Astrocyte (in vitro differentiated cells and primary cell): ENCODE measurements at regions not wholly inside any gene's neighbourhood (a gene's known extent, or its start where the extent isn't known, plus 50 kb on each side); places are given as distances from the start of the nearest gene placed in this dataset.

Experiments
- DNase-seq: peaks from one replicate; pipeline ENCODE4 v3.0.0-alpha.2; 2010; ENCODE audit warnings: low read depth
- FAIRE-seq: peaks from 2 replicates; lab custom pipeline; 2011; peaks lifted over from hg19 to GRCh38; lab: Jason Lieb, UNC
- H2AFZ ChIP-seq: 2 replicates; pipeline ENCODE4 v1.6.0; 2012; ENCODE audit warnings: low read depth, low read length, inconsistent platforms
- H3K27ac ChIP-seq: 2 replicates; pipeline ENCODE4 v1.5.1; 2011; ENCODE audit warnings: low read depth, low read length, inconsistent platforms
- H3K27me3 ChIP-seq: 2 replicates; pipeline ENCODE4 v1.6.0; 2011; ENCODE audit warnings: low read length, inconsistent platforms; ENCODE audit not compliant: insufficient read depth
- H3K36me3 ChIP-seq: 2 replicates; pipeline ENCODE4 v1.5.1; 2011; ENCODE audit warnings: low read length, inconsistent platforms; ENCODE audit not compliant: insufficient read depth
- H3K4me1 ChIP-seq: 2 replicates; pipeline ENCODE4 v1.5.1; 2011; ENCODE audit warnings: low read length, inconsistent platforms; ENCODE audit not compliant: insufficient read depth
- H3K4me2 ChIP-seq: 2 replicates; pipeline ENCODE4 v1.6.0; 2012; ENCODE audit warnings: low read length, inconsistent platforms
- H3K4me3 ChIP-seq: 2 replicates; pipeline ENCODE4 v1.5.1; 2011; ENCODE audit warnings: low read depth, mild to moderate bottlenecking, low read length, inconsistent platforms; ENCODE audit not compliant: insufficient read depth
- H3K79me2 ChIP-seq: 2 replicates; pipeline ENCODE4 v1.6.0; 2012; ENCODE audit warnings: mild to moderate bottlenecking, low read length, inconsistent platforms; ENCODE audit not compliant: insufficient read depth
- H3K9ac ChIP-seq: 2 replicates; pipeline ENCODE4 v1.6.0; 2012; ENCODE audit warnings: mild to moderate bottlenecking, low read length, inconsistent platforms
- H3K9me3 ChIP-seq: 2 replicates; pipeline ENCODE4 v1.5.1; 2012; ENCODE audit warnings: low read depth, mild to moderate bottlenecking, low read length, inconsistent platforms; ENCODE audit not compliant: insufficient read depth
- H4K20me1 ChIP-seq: 2 replicates; pipeline ENCODE4 v1.6.0; 2012; ENCODE audit warnings: low read length, inconsistent platforms; ENCODE audit not compliant: insufficient read depth
- H3K27ac Mint-ChIP-seq: one replicate; pipeline ENCODE4 v1.8.0; 2021; ENCODE audit warnings: mild to moderate bottlenecking, mixed read lengths; ENCODE audit not compliant: unreplicated experiment
- H3K27me3 Mint-ChIP-seq: one replicate; pipeline ENCODE4 v1.8.0; 2021; ENCODE audit warnings: low read depth, mixed read lengths; ENCODE audit not compliant: unreplicated experiment
- H3K36me3 Mint-ChIP-seq: one replicate; pipeline ENCODE4 v1.8.0; 2021; ENCODE audit warnings: low read depth, mixed read lengths; ENCODE audit not compliant: unreplicated experiment
- H3K4me1 Mint-ChIP-seq: one replicate; pipeline ENCODE4 v1.8.0; 2021; ENCODE audit warnings: low read depth, mixed read lengths; ENCODE audit not compliant: unreplicated experiment
- H3K4me3 Mint-ChIP-seq: one replicate; pipeline ENCODE4 v1.8.0; 2021; ENCODE audit warnings: mild to moderate bottlenecking, moderate library complexity, mixed read lengths; ENCODE audit not compliant: unreplicated experiment
- H3K9me3 Mint-ChIP-seq: one replicate; pipeline ENCODE4 v1.8.0; 2021; ENCODE audit warnings: mild to moderate bottlenecking, mixed read lengths; ENCODE audit not compliant: unreplicated experiment
- EZH2 ChIP-seq: IDR thresholded peaks from 2 replicates; pipeline ENCODE4 v1.6.1; 2012; ENCODE audit warnings: mild to moderate bottlenecking, low read length, inconsistent platforms; ENCODE audit not compliant: insufficient read depth
- TF ChIP-seq, protein P1 (sequence below): IDR thresholded peaks from 2 replicates; pipeline ENCODE4 v1.5.1; 2011; ENCODE audit warnings: low read depth, mild to moderate bottlenecking, inconsistent platforms, low read length, moderate library complexity; ENCODE audit not compliant: insufficient read depth

DNA sequence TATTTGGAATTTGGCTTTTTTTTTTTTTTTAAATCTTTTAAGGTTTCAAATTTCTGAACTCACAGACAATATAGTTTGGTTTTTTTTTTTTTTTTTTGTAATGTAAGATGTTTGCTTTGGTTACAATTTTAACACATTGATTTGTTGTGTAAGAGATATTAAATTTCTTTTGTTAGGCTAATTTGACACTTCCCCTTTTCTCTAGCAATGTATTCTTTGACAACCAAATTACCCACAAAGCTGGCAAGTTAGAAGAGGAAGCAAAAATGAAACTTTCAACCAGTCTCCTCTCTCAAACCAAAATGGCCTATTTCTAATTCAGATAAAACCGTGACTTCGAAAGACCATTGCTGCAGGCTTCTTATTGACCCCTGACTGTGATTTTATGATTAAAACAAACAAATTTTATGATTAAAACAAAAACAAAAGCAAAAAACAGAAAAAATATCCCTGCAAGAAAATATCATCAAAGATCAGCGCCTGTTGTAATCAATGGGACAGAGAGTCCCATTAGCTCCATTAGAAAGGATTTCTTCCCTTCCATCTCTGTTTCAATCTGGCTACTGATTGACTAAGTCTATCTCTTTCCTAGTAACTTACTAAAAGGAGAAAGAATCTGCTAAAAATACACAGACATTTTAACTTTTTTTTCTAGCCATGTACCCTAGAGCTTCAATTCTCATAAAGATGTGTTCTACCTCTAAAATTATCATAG is 489.2 kb downstream of the MDFIC start:
- Histone ChIP-seq H3K36me3 (no peaks in the 10 kb centered on the region), H3K27me3 (no peaks in the 10 kb centered on the region), H3K4me1 (no peaks in the 10 kb centered on the region), H3K4me3 (no peak overlapping the region), H3K9ac (no peak overlapping the region), H3K27ac (no peak overlapping the region), H2AFZ (no peak overlapping the region), H3K79me2 (no peaks in the 10 kb centered on the region), H3K9me3 (no peaks in the 10 kb centered on the region), H3K4me2 (no peak overlapping the region), H4K20me1 (no peaks in the 10 kb centered on the region)
- DNase-seq (no peak), FAIRE-seq (no peak)
- no peak overlapping the region for H3K4me3 Mint-ChIP-seq
- no peaks in the 10 kb centered on the region for H3K27me3 Mint-ChIP-seq
- TF ChIP-seq EZH2 = no peak
- TF ChIP-seq, protein P1, sequence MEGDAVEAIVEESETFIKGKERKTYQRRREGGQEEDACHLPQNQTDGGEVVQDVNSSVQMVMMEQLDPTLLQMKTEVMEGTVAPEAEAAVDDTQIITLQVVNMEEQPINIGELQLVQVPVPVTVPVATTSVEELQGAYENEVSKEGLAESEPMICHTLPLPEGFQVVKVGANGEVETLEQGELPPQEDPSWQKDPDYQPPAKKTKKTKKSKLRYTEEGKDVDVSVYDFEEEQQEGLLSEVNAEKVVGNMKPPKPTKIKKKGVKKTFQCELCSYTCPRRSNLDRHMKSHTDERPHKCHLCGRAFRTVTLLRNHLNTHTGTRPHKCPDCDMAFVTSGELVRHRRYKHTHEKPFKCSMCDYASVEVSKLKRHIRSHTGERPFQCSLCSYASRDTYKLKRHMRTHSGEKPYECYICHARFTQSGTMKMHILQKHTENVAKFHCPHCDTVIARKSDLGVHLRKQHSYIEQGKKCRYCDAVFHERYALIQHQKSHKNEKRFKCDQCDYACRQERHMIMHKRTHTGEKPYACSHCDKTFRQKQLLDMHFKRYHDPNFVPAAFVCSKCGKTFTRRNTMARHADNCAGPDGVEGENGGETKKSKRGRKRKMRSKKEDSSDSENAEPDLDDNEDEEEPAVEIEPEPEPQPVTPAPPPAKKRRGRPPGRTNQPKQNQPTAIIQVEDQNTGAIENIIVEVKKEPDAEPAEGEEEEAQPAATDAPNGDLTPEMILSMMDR = no peak
- no peak overlapping the region for H3K27ac Mint-ChIP-seq
- H3K9me3 Mint-ChIP-seq = no peaks in the 10 kb centered on the region
- no peaks in the 10 kb centered on the region for H3K4me1 Mint-ChIP-seq
- H3K36me3 Mint-ChIP-seq = no peaks in the 10 kb centered on the region

DNA sequence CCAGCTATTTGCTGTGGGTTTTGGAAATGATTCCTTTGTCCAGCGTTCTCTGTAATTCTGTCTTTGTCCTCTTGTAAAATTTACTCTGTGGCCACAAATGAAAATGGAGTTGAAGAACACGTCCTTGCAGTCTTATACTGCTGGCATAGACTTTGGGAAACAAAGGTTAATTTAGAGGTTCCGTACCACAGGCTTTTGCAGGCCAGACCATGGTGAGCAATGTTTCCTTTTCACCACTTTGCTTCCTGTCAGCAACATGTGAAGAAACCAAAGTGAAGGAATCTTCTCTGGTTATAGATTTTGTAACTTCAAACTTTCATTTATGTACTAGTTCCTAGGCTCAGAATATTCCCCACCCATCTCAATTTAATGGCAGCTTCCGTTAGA is 488.5 kb downstream of the MDFIC start:
- no peak overlapping the region for H3K4me2 ChIP-seq
- H3K27ac Mint-ChIP-seq = no peak overlapping the region
- no peak overlapping the region for H3K9ac ChIP-seq
- TF ChIP-seq, protein P1 = no peak
- no peak for TF ChIP-seq EZH2
- H3K27me3 Mint-ChIP-seq = no peaks in the 10 kb centered on the region
- H3K36me3 Mint-ChIP-seq = no peaks in the 10 kb centered on the region
- DNase-seq (no peak), FAIRE-seq (no peak)
- H3K4me1 ChIP-seq = no peaks in the 10 kb centered on the region
- H3K27ac ChIP-seq = no peak overlapping the region
- no peaks in the 10 kb centered on the region for H3K9me3 Mint-ChIP-seq
- no peak overlapping the region for H3K4me3 ChIP-seq
- H3K4me3 Mint-ChIP-seq = no peak overlapping the region
- H3K27me3 ChIP-seq = no peaks in the 10 kb centered on the region
- H4K20me1 ChIP-seq = no peaks in the 10 kb centered on the region
- H3K9me3 ChIP-seq = no peaks in the 10 kb centered on the region
- H3K79me2 ChIP-seq = no peaks in the 10 kb centered on the region
- no peak overlapping the region for H2AFZ ChIP-seq
- H3K4me1 Mint-ChIP-seq = no peaks in the 10 kb centered on the region
- H3K36me3 ChIP-seq = no peaks in the 10 kb centered on the region

DNA sequence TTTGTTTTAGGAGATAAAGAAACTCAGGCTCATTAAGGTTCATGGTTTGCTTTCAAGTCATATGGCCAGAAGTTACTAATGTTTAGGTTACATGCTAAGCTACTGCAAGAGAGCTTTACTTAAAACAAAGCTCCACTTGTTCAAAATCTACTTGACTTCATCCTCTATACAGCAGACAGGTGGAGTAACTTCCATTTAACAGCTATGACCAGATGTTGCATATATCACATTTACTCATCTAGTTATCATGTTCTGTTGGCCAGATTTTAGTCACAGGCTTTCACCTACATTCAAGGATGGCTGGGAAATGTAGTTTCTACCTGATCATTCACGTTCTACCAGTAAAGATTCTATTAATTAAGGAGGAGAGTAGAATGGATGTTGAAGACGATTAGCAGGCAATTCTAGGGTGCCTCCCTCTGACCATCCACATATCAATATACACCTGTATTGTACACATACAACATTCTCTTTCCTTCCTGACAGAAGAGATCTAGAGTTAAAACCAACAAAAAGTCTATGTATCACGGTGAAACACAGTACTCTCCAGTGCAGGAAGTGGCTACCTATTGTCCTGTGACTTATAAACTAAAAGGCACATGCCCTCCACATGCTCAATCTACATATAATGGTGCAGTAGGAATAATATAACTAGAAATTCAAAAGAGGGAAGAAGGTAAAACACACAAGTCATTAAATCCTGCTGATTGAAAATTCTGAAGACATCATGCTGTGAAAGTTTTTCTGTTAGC is 488.0 kb downstream of the MDFIC start:
- Histone ChIP-seq H3K79me2 (no peaks in the 10 kb centered on the region), H3K27me3 (no peaks in the 10 kb centered on the region), H3K9ac (no peak overlapping the region), H2AFZ (no peak overlapping the region), H3K4me3 (no peak overlapping the region), H3K4me1 (no peaks in the 10 kb centered on the region), H3K27ac (no peak overlapping the region), H3K4me2 (no peak overlapping the region), H4K20me1 (no peaks in the 10 kb centered on the region), H3K36me3 (no peaks in the 10 kb centered on the region), H3K9me3 (no peaks in the 10 kb centered on the region)
- no peak for DNase-seq
- no peaks in the 10 kb centered on the region for H3K27me3 Mint-ChIP-seq
- H3K4me1 Mint-ChIP-seq = no peaks in the 10 kb centered on the region
- FAIRE-seq = no peak
- no peaks in the 10 kb centered on the region for H3K36me3 Mint-ChIP-seq
- H3K27ac Mint-ChIP-seq = no peak overlapping the region
- H3K4me3 Mint-ChIP-seq = no peak overlapping the region
- TF ChIP-seq, protein P1 = no peak
- no peak for TF ChIP-seq EZH2
- no peaks in the 10 kb centered on the region for H3K9me3 Mint-ChIP-seq
